Smooth muscle cell (in vitro differentiated cells): ENCODE measurements at regions not wholly inside any gene's neighbourhood (a gene's known extent, or its start where the extent isn't known, plus 50 kb on each side); places are given as distances from the start of the nearest gene placed in this dataset.

Experiments
- DNase-seq: peaks from one replicate; lab custom pipeline; 2025; ENCODE audit not compliant: unreplicated experiment; lab: John Stamatoyannopoulos, UW
- H2AFZ ChIP-seq: fragments of 200-600 bp; sonication (generic); 2 replicates; pipeline ENCODE4 v1.6.0; 2016; ENCODE audit warnings: antibody characterized with exemption, low read depth, mild to moderate bottlenecking
- H3F3A ChIP-seq: fragments of 200-600 bp; sonication (generic); 2 replicates; pipeline ENCODE4 v1.6.0; 2017; ENCODE audit warnings: antibody characterized with exemption, low read depth
- H3K27ac ChIP-seq: fragments of 200-600 bp; sonication (generic); 2 replicates; pipeline ENCODE4 v1.5.1; 2016; ENCODE audit warnings: low read depth, mild to moderate bottlenecking
- H3K27me3 ChIP-seq: fragments of 200-600 bp; sonication (generic); 2 replicates; pipeline ENCODE4 v1.6.1; 2016; ENCODE audit warnings: low read depth, mild to moderate bottlenecking
- H3K36me3 ChIP-seq: fragments of 200-600 bp; sonication (generic); 2 replicates; pipeline ENCODE4 v1.5.1; 2016; ENCODE audit warnings: low read depth
- H3K4me1 ChIP-seq: fragments of 200-600 bp; sonication (generic); 2 replicates; pipeline ENCODE4 v1.5.1; 2016; ENCODE audit warnings: low read depth
- H3K4me2 ChIP-seq: fragments of 200-600 bp; sonication (generic); 2 replicates; pipeline ENCODE4 v1.6.0; 2016; ENCODE audit warnings: mild to moderate bottlenecking
- H3K4me3 ChIP-seq: fragments of 200-600 bp; sonication (generic); 2 replicates; pipeline ENCODE4 v1.5.1; 2016; ENCODE audit warnings: mild to moderate bottlenecking
- H3K79me2 ChIP-seq: fragments of 200-600 bp; sonication (generic); 2 replicates; pipeline ENCODE4 v1.6.0; 2016; ENCODE audit warnings: low read depth, mild to moderate bottlenecking
- H3K9ac ChIP-seq: fragments of 200-600 bp; sonication (generic); 2 replicates; pipeline ENCODE4 v1.6.0; 2016; ENCODE audit warnings: low read depth
- H3K9me3 ChIP-seq: fragments of 200-600 bp; sonication (generic); replicated peaks from 2 replicates; pipeline ENCODE4 v1.5.1; 2016; ENCODE audit warnings: low read depth
- H4K20me1 ChIP-seq: fragments of 200-600 bp; sonication (generic); 2 replicates; pipeline ENCODE4 v1.6.0; 2016; ENCODE audit warnings: low read depth
- WGBS: methylation state at CpG from one replicate; pipeline ENCODE4 v1.1.7; 2016; ENCODE audit warnings: low lambda C conversion rate; 5-methylcytosine and 5-hydroxymethylcytosine counted together
- TF ChIP-seq, protein P1 (sequence below): fragments of 200-600 bp; sonication (generic); IDR thresholded peaks from 2 replicates; pipeline ENCODE4 v1.5.1; 2017; ENCODE audit warnings: borderline replicate concordance, mild to moderate bottlenecking, antibody characterized with exemption; ENCODE audit not compliant: insufficient read depth, poor library complexity, severe bottlenecking

GRCh38 chr9:84478996-84479395, 138.4 kb upstream of the SLC28A3 start:
- H3F3A ChIP-seq: no peaks in the 10 kb centered on the region
- TF ChIP-seq, protein P1, sequence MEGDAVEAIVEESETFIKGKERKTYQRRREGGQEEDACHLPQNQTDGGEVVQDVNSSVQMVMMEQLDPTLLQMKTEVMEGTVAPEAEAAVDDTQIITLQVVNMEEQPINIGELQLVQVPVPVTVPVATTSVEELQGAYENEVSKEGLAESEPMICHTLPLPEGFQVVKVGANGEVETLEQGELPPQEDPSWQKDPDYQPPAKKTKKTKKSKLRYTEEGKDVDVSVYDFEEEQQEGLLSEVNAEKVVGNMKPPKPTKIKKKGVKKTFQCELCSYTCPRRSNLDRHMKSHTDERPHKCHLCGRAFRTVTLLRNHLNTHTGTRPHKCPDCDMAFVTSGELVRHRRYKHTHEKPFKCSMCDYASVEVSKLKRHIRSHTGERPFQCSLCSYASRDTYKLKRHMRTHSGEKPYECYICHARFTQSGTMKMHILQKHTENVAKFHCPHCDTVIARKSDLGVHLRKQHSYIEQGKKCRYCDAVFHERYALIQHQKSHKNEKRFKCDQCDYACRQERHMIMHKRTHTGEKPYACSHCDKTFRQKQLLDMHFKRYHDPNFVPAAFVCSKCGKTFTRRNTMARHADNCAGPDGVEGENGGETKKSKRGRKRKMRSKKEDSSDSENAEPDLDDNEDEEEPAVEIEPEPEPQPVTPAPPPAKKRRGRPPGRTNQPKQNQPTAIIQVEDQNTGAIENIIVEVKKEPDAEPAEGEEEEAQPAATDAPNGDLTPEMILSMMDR: no peak
- DNase-seq: no peak
- H3K79me2 ChIP-seq: no peaks in the 10 kb centered on the region
- H4K20me1 ChIP-seq: no peaks in the 10 kb centered on the region
- H3K36me3 ChIP-seq: no peaks in the 10 kb centered on the region
- whole genome bisulfite sequencing: 75% methylated on average over 3 of the region's 3 CpGs
- no peak overlapping the region for H3K27ac ChIP-seq
- H3K27me3 ChIP-seq: no peaks in the 10 kb centered on the region
- H3K9ac ChIP-seq: no peak overlapping the region
- H3K9me3 ChIP-seq: no peaks in the 10 kb centered on the region
- H2AFZ ChIP-seq: no peak overlapping the region
- no peak overlapping the region for H3K4me3 ChIP-seq
- peaks cover 4% of the 10 kb centered on the region for H3K4me1 ChIP-seq
- no peak overlapping the region for H3K4me2 ChIP-seq

- no peaks in the 10 kb centered on the region for H3F3A ChIP-seq
- H3K9me3 ChIP-seq: no peaks in the 10 kb centered on the region
- H3K27me3 ChIP-seq: no peaks in the 10 kb centered on the region
- 97% methylated on average over 9 of the region's 9 CpGs for WGBS
- H4K20me1 ChIP-seq: no peaks in the 10 kb centered on the region
- H2AFZ ChIP-seq: no peak overlapping the region
- no peak overlapping the region for H3K9ac ChIP-seq
- DNase-seq: no peak
- H3K79me2 ChIP-seq: no peaks in the 10 kb centered on the region
- H3K36me3 ChIP-seq: no peaks in the 10 kb centered on the region
- TF ChIP-seq, protein P1: no peak
- peaks cover 4% of the 10 kb centered on the region for H3K4me1 ChIP-seq
- H3K4me3 ChIP-seq: no peak overlapping the region
- H3K27ac ChIP-seq: no peak overlapping the region
- H3K4me2 ChIP-seq: no peak overlapping the region
Measured at GRCh38 chr9:84480071-84480470, 139.5 kb upstream of the SLC28A3 start.

GRCh38 chr9:84481231-84481630, 140.7 kb upstream of the SLC28A3 start:
- Histone ChIP-seq H3K27ac (no peak overlapping the region), H3F3A (no peaks in the 10 kb centered on the region), H2AFZ (no peak overlapping the region), H3K4me2 (no peak overlapping the region), H3K79me2 (no peaks in the 10 kb centered on the region), H3K4me1 (peaks cover 4% of the 10 kb centered on the region), H3K36me3 (no peaks in the 10 kb centered on the region), H3K27me3 (no peaks in the 10 kb centered on the region), H3K9ac (no peak overlapping the region), H4K20me1 (no peaks in the 10 kb centered on the region), H3K9me3 (no peaks in the 10 kb centered on the region), H3K4me3 (no peak overlapping the region)
- TF ChIP-seq, protein P1: no peak
- no peak for DNase-seq
- 41% methylated on average over 3 of the region's 3 CpGs for WGBS

GRCh38 chr9:84481636-84482218, 141.2 kb upstream of the SLC28A3 start:
- no peak overlapping the region for H2AFZ ChIP-seq
- no peaks in the 10 kb centered on the region for H3K9me3 ChIP-seq
- DNase-seq: no peak
- WGBS: 90% methylated on average over 8 of the region's 8 CpGs
- no peaks in the 10 kb centered on the region for H3K36me3 ChIP-seq
- no peaks in the 10 kb centered on the region for H3K79me2 ChIP-seq
- no peak overlapping the region for H3K4me3 ChIP-seq
- H3K27me3 ChIP-seq: no peaks in the 10 kb centered on the region
- H3K27ac ChIP-seq: no peak overlapping the region
- no peak overlapping the region for H3K4me2 ChIP-seq
- no peak overlapping the region for H3K9ac ChIP-seq
- no peaks in the 10 kb centered on the region for H3F3A ChIP-seq
- H3K4me1 ChIP-seq: peaks cover 4% of the 10 kb centered on the region
- no peaks in the 10 kb centered on the region for H4K20me1 ChIP-seq
- TF ChIP-seq, protein P1: no peak
